Neural progenitor cell (in vitro differentiated cells): ENCODE measurements at regions not wholly inside any gene's neighbourhood (a gene's known extent, or its start where the extent isn't known, plus 50 kb on each side); places are given as distances from the start of the nearest gene placed in this dataset.

Experiments used
- DNase-seq: peaks from one replicate; pipeline ENCODE4 v3.0.0-alpha.2; 2016; ENCODE audit warnings: low spot score
- H2AFZ ChIP-seq: fragments of 200-600 bp; sonication (generic); replicated peaks from 2 replicates; pipeline ENCODE4 v1.6.1; 2016; ENCODE audit warnings: antibody characterized with exemption
- H3F3A ChIP-seq: fragments of 200-600 bp; sonication (generic); 2 replicates; pipeline ENCODE4 v1.6.1; 2016; ENCODE audit warnings: antibody characterized with exemption, low read depth
- H3K27ac ChIP-seq: fragments of 200-600 bp; sonication (generic); 2 replicates; pipeline ENCODE4 v1.5.1; 2016; ENCODE audit warnings: mild to moderate bottlenecking
- H3K27me3 ChIP-seq: fragments of 200-600 bp; sonication (generic); 2 replicates; pipeline ENCODE4 v1.6.1; 2016; ENCODE audit warnings: mild to moderate bottlenecking, moderate library complexity
- H3K36me3 ChIP-seq: fragments of 200-600 bp; sonication (generic); 2 replicates; pipeline ENCODE4 v1.5.1; 2016
- H3K4me1 ChIP-seq: fragments of 200-600 bp; sonication (generic); 2 replicates; pipeline ENCODE4 v1.6.1; 2016; ENCODE audit warnings: mixed run types
- H3K4me2 ChIP-seq: fragments of 200-600 bp; sonication (generic); 2 replicates; pipeline ENCODE4 v1.6.1; 2016
- H3K4me3 ChIP-seq: fragments of 200-600 bp; sonication (generic); 2 replicates; pipeline ENCODE4 v1.5.1; 2016
- H3K79me2 ChIP-seq: fragments of 200-600 bp; sonication (generic); 2 replicates; pipeline ENCODE4 v1.6.1; 2016; ENCODE audit warnings: low read depth
- H3K9ac ChIP-seq: fragments of 200-600 bp; sonication (generic); 2 replicates; pipeline ENCODE4 v1.6.1; 2016
- H3K9me3 ChIP-seq: fragments of 200-600 bp; sonication (generic); 2 replicates; pipeline ENCODE4 v1.5.1; 2016; ENCODE audit warnings: low read depth
- H4K20me1 ChIP-seq: fragments of 200-600 bp; sonication (generic); 2 replicates; pipeline ENCODE4 v1.6.1; 2016; ENCODE audit warnings: low read depth
- H3K27ac Mint-ChIP-seq: 3 replicates; pipeline ENCODE4 v1.8.0; 2021; ENCODE audit warnings: mixed read lengths
- H3K27me3 Mint-ChIP-seq: 2 replicates; pipeline ENCODE4 v1.8.0; 2022; ENCODE audit warnings: low read depth, mild to moderate bottlenecking, inconsistent platforms, moderate library complexity, mixed read lengths; ENCODE audit not compliant: insufficient read depth
- H3K36me3 Mint-ChIP-seq: 3 replicates; pipeline ENCODE4 v1.8.0; 2021; ENCODE audit warnings: mixed read lengths
- H3K4me1 Mint-ChIP-seq: 3 replicates; pipeline ENCODE4 v1.8.0; 2021; ENCODE audit warnings: mixed read lengths
- H3K4me3 Mint-ChIP-seq: 3 replicates; pipeline ENCODE4 v1.8.0; 2021; ENCODE audit warnings: mild to moderate bottlenecking, moderate library complexity, mixed read lengths
- H3K9me3 Mint-ChIP-seq: 3 replicates; pipeline ENCODE4 v1.8.0; 2020; ENCODE audit warnings: mixed read lengths
- CTCF ChIP-seq: fragments of 200-600 bp; sonication (generic); IDR thresholded peaks from 2 replicates; pipeline ENCODE4 v1.5.1; 2017; ENCODE audit warnings: antibody characterized with exemption, mild to moderate bottlenecking
- EZH2 ChIP-seq: fragments of 200-600 bp; sonication (generic); IDR thresholded peaks from 2 replicates; pipeline ENCODE4 v1.6.1; 2017; ENCODE audit warnings: antibody characterized with exemption, mild to moderate bottlenecking, moderate library complexity
- EZH2phosphoT487 ChIP-seq: fragments of 200-600 bp; sonication (generic); IDR thresholded peaks from 2 replicates; pipeline ENCODE4 v1.6.1; 2017; ENCODE audit warnings: antibody characterized with exemption

- Mint-ChIP-seq H3K36me3 (no peaks in the 10 kb centered on the region), H3K4me3 (peak overlapping the region; percentile 22), H3K9me3 (peaks cover 2% of the 10 kb centered on the region), H3K27me3 (peaks cover 7% of the 10 kb centered on the region), H3K4me1 (peaks cover 11% of the 10 kb centered on the region), H3K27ac (peak overlapping the region; percentile 87)
- no peak overlapping the region for H3K9ac ChIP-seq
- no peaks in the 10 kb centered on the region for H3K79me2 ChIP-seq
- no peak overlapping the region for H3K27ac ChIP-seq
- H2AFZ ChIP-seq, result no peak overlapping the region
- peaks cover 8% of the 10 kb centered on the region for H3K4me1 ChIP-seq
- H4K20me1 ChIP-seq, result no peaks in the 10 kb centered on the region
- H3K9me3 ChIP-seq, result no peaks in the 10 kb centered on the region
- H3K36me3 ChIP-seq, result no peaks in the 10 kb centered on the region
- no peak overlapping the region for H3K4me2 ChIP-seq
- no peaks in the 10 kb centered on the region for H3F3A ChIP-seq
- H3K4me3 ChIP-seq, result no peak overlapping the region
- no peaks in the 10 kb centered on the region for H3K27me3 ChIP-seq
- TF ChIP-seq EZH2phosphoT487 (no peak), EZH2 (no peak), CTCF (no peak)
- DNase-seq, result no peak
These were observed 148.9 kb downstream of the URI1 start for GRCh38 chr19:30090963-30091362.

GRCh38 chr19:30091456-30091855 is 149.4 kb downstream of the URI1 start:
- no peaks in the 10 kb centered on the region for H3K36me3 ChIP-seq
- Mint-ChIP-seq H3K4me1 (peaks cover 11% of the 10 kb centered on the region), H3K36me3 (no peaks in the 10 kb centered on the region), H3K27ac (peak overlapping the region; percentile 87), H3K27me3 (peaks cover 7% of the 10 kb centered on the region), H3K9me3 (peaks cover 2% of the 10 kb centered on the region), H3K4me3 (peak overlapping the region; percentile 22)
- no peak overlapping the region for H2AFZ ChIP-seq
- H3K9me3 ChIP-seq, result no peaks in the 10 kb centered on the region
- H3K4me2 ChIP-seq, result no peak overlapping the region
- DNase-seq, result no peak
- H3F3A ChIP-seq, result no peaks in the 10 kb centered on the region
- no peak overlapping the region for H3K9ac ChIP-seq
- TF ChIP-seq CTCF (no peak), EZH2phosphoT487 (no peak), EZH2 (no peak)
- no peaks in the 10 kb centered on the region for H3K27me3 ChIP-seq
- no peak overlapping the region for H3K4me3 ChIP-seq
- H3K79me2 ChIP-seq, result no peaks in the 10 kb centered on the region
- H3K4me1 ChIP-seq, result peaks cover 8% of the 10 kb centered on the region
- H3K27ac ChIP-seq, result no peak overlapping the region
- H4K20me1 ChIP-seq, result no peaks in the 10 kb centered on the region

GRCh38 chr19:30091856-30092255 is 149.8 kb downstream of the URI1 start:
- no peaks in the 10 kb centered on the region for H3K36me3 Mint-ChIP-seq
- H3K4me2 ChIP-seq, result no peak overlapping the region
- no peak overlapping the region for H3K27ac ChIP-seq
- no peak overlapping the region for H3K27ac Mint-ChIP-seq
- H3K4me3 ChIP-seq, result no peak overlapping the region
- H3K4me1 Mint-ChIP-seq, result peaks cover 11% of the 10 kb centered on the region
- H3K27me3 ChIP-seq, result no peaks in the 10 kb centered on the region
- no peaks in the 10 kb centered on the region for H3K9me3 ChIP-seq
- TF ChIP-seq EZH2 (no peak), CTCF (no peak), EZH2phosphoT487 (no peak)
- H3K9me3 Mint-ChIP-seq, result peaks cover 2% of the 10 kb centered on the region
- no peaks in the 10 kb centered on the region for H3K36me3 ChIP-seq
- no peak for DNase-seq
- no peak overlapping the region for H2AFZ ChIP-seq
- H3K27me3 Mint-ChIP-seq, result peaks cover 7% of the 10 kb centered on the region
- H3K4me1 ChIP-seq, result peaks cover 8% of the 10 kb centered on the region
- H3K4me3 Mint-ChIP-seq, result no peak overlapping the region
- no peaks in the 10 kb centered on the region for H3F3A ChIP-seq
- H3K79me2 ChIP-seq, result no peaks in the 10 kb centered on the region
- H4K20me1 ChIP-seq, result no peaks in the 10 kb centered on the region
- no peak overlapping the region for H3K9ac ChIP-seq
